Gastrocnemius medialis (tissue), 4 donors: ENCODE measurements at regions not wholly inside any gene's neighbourhood (a gene's known extent, or its start where the extent isn't known, plus 50 kb on each side); places are given as distances from the start of the nearest gene placed in this dataset.

Experiments
- CTCF ChIP-seq, 5 experiments: fragments of 450-650 bp in 3 of 5; fragments of 200-600 bp in 2 of 5; sonication (generic) in 2 of 5; IDR thresholded peaks in 4 of 5; conservative IDR thresholded peaks in 1 of 5; 1 replicate in 4 of 5; 2 replicates in 1 of 5; pipeline ENCODE4 v1.5.1; 2016 to 2019; ENCODE audit warnings: antibody characterized with exemption in 5 of 5, mild to moderate bottlenecking in 3 of 5, moderate library complexity in 3 of 5
- POLR2A ChIP-seq, 2 donors: fragments of 450-650 bp; IDR thresholded peaks; one replicate each; pipeline ENCODE4 v1.6.1; 2017; ENCODE audit warnings: antibody characterized with exemption in 2 of 2, mild to moderate bottlenecking in 2 of 2, moderate library complexity in 2 of 2

- TF ChIP-seq CTCF (IDR thresholded peaks at IDR 0.05 in 4 of 5, conservative IDR thresholded peaks at IDR 0.05 in 1 of 5) (no peak), POLR2A (IDR thresholded peaks at IDR 0.05) (no peak)
These were observed 185.0 kb downstream of the CPE start for GRCh38 chr4:165563851-165564250.
